Activated CD4-positive, alpha-beta T cell treated with anti-CD3 and anti-CD28 coated beads, Interleukin-2, amount 10 ng/mL, durations not matched to agents 7 days and 5 days (primary cell): ENCODE measurements at regions not wholly inside any gene's neighbourhood (a gene's known extent, or its start where the extent isn't known, plus 50 kb on each side); places are given as distances from the start of the nearest gene placed in this dataset.

Source experiments
- CTCF ChIA-PET: fragments of 350-600 bp; sonication (Branson Sonifier 250); formaldehyde crosslinking; loops from one replicate; lab custom pipeline; 2021; ENCODE audit warnings: antibody characterized with exemption; lab: Charles Lee
- POLR2A ChIA-PET: fragments of 350-600 bp; sonication (Branson Sonifier 250); formaldehyde crosslinking; loops from one replicate; lab custom pipeline; 2021; ENCODE audit warnings: antibody characterized with exemption; lab: Charles Lee
- DNase-seq: peaks from one replicate; pipeline ENCODE4 v3.0.0-alpha.2; 2020
- H3K27ac Mint-ChIP-seq: one replicate; pipeline ENCODE4 v1.8.0; 2021; ENCODE audit warnings: mild to moderate bottlenecking, moderate library complexity, mixed read lengths
- H3K27me3 Mint-ChIP-seq: one replicate; pipeline ENCODE4 v1.8.0; 2021; ENCODE audit warnings: mixed read lengths
- H3K36me3 Mint-ChIP-seq: one replicate; pipeline ENCODE4 v1.8.0; 2021; ENCODE audit warnings: low read depth, mixed read lengths
- H3K4me1 Mint-ChIP-seq: one replicate; pipeline ENCODE4 v1.8.0; 2021; ENCODE audit warnings: mixed read lengths
- H3K4me3 Mint-ChIP-seq: one replicate; pipeline ENCODE4 v1.8.0; 2021; ENCODE audit warnings: mild to moderate bottlenecking, moderate library complexity, mixed read lengths
- H3K9me3 Mint-ChIP-seq: one replicate; pipeline ENCODE4 v1.8.0; 2021; ENCODE audit warnings: mixed read lengths

DNA sequence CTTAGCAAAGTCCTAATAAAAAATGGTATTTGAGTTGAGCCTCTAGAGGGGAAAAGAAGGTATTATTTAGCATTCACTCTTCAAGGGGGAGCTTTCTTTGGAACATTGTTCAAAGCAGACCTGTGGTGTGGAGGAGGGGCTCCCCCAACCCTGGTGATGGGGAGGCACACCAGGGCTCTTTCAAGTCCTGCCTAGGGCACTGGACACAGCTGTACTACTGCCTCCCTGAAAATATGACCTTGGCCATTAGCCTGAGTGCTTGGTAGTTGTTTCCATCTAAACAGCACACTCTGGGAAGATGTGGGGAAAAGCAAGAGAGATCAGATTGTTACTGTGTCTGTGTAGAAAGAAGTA, 215.1 kb upstream of the CNR1 start:
- CTCF ChIA-PET, result no interaction called here
- POLR2A ChIA-PET, result no interaction called here
- DNase-seq, result no peak
- H3K4me1 Mint-ChIP-seq, result no peaks in the 10 kb centered on the region
- no peaks in the 10 kb centered on the region for H3K27me3 Mint-ChIP-seq
- no peak overlapping the region for H3K4me3 Mint-ChIP-seq
- H3K27ac Mint-ChIP-seq, result no peak overlapping the region
- H3K36me3 Mint-ChIP-seq, result no peaks in the 10 kb centered on the region
- no peaks in the 10 kb centered on the region for H3K9me3 Mint-ChIP-seq

DNA sequence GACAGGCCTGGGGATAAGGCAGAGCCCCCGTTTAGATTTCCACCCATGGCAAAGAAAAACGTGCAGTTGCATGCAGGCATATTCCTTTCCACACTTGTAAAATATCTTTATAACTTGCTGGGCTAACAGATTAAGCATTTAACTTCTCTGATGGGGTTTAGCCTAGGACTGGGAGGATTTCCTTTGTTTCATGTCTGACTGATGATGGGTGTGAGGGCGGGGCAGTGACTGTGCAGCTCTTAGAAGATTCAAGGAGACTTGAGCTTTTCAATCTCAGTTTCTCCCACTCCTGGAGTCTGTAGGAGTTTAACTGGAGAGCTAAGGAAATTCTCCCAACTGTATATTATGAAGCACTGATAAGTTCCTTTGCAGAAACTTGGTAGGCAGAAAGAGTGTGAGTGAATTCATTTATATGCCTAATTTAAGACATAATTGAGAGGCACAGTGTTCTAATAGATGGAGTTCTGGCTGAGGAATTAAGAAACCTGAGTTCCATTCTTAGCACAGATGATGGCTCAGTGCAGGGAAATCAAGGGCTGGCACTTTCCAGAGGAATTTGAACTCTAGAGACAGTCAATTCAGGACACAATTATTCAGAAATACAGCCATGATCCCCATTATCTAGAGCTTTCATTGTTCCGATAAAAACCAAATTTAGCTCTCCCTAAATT, 214.6 kb upstream of the CNR1 start:
- no peak for DNase-seq
- ChIA-PET POLR2A (no interaction called here), CTCF (no interaction called here)
- Mint-ChIP-seq H3K27me3 (no peaks in the 10 kb centered on the region), H3K27ac (no peak overlapping the region), H3K36me3 (no peaks in the 10 kb centered on the region), H3K4me1 (no peaks in the 10 kb centered on the region), H3K4me3 (no peak overlapping the region), H3K9me3 (no peaks in the 10 kb centered on the region)

GRCh38 chr6:88380083-88380482, 213.9 kb upstream of the CNR1 start:
- no peaks in the 10 kb centered on the region for H3K9me3 Mint-ChIP-seq
- H3K27ac Mint-ChIP-seq, result no peak overlapping the region
- no peak overlapping the region for H3K4me3 Mint-ChIP-seq
- no peaks in the 10 kb centered on the region for H3K27me3 Mint-ChIP-seq
- ChIA-PET CTCF (no interaction called here), POLR2A (no interaction called here)
- H3K4me1 Mint-ChIP-seq, result no peaks in the 10 kb centered on the region
- no peaks in the 10 kb centered on the region for H3K36me3 Mint-ChIP-seq
- DNase-seq, result no peak

DNA sequence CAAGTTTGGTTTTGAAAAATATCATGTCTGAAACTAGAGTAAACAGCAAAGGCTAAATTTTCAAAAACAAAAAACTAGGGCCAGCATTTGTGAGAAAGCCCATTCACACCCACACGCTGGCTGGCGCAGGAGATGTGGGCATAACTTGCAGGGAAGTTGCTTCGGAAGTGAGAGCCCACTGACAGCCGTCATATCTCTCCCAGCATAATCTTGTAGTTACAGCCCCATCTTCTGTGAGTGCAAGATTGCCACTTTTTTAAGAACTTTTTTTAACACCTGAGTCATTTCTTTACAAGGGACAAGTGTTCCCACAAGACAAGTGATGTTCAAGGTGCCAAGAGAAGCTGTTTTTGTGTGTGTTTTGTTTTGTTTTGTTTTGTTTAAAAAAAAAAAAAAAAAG, 212.5 kb upstream of the CNR1 start:
- Mint-ChIP-seq H3K27ac (no peak overlapping the region), H3K4me1 (no peaks in the 10 kb centered on the region), H3K4me3 (no peak overlapping the region), H3K27me3 (no peaks in the 10 kb centered on the region), H3K9me3 (no peaks in the 10 kb centered on the region), H3K36me3 (no peaks in the 10 kb centered on the region)
- ChIA-PET CTCF (no interaction called here), POLR2A (no interaction called here)
- no peak for DNase-seq

DNA sequence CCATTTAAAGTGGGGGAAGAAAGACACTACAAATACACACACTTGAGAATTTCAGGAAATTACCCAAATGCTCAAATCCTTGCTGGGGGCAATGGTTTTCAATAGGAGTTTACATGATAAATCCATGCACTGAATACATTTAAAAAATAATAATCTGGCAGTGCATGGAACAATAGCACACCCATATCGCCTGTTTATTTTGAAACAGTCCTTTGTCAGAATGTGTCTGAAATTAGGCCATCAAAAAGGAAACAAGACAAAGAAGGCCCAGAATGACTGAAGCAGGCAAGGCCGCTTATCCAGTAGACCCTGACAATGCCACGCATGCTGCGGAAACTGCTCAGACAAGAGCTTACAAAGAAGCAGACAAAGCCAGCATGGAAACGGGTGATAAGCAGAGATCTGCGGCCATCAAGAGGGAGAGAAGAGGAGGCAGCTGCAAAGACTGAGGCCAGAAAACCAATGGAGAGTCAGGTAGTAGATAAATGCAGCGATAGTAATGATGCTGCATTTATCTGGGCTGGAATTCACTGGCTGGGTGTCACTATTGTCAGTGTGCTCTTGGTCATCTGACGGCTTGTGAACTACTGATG, 211.9 kb upstream of the CNR1 start:
- ChIA-PET POLR2A (no interaction called here), CTCF (no interaction called here)
- H3K9me3 Mint-ChIP-seq, result no peaks in the 10 kb centered on the region
- DNase-seq, result no peak
- H3K36me3 Mint-ChIP-seq, result no peaks in the 10 kb centered on the region
- H3K27me3 Mint-ChIP-seq, result no peaks in the 10 kb centered on the region
- no peak overlapping the region for H3K4me3 Mint-ChIP-seq
- no peak overlapping the region for H3K27ac Mint-ChIP-seq
- H3K4me1 Mint-ChIP-seq, result no peaks in the 10 kb centered on the region

GRCh38 chr6:88376768-88377387, 210.7 kb upstream of the CNR1 start:
- H3K27ac Mint-ChIP-seq, result no peak overlapping the region
- POLR2A ChIA-PET, result no interaction called here
- H3K9me3 Mint-ChIP-seq, result no peaks in the 10 kb centered on the region
- CTCF ChIA-PET, result no interaction called here
- no peaks in the 10 kb centered on the region for H3K4me1 Mint-ChIP-seq
- no peak overlapping the region for H3K4me3 Mint-ChIP-seq
- no peaks in the 10 kb centered on the region for H3K36me3 Mint-ChIP-seq
- no peaks in the 10 kb centered on the region for H3K27me3 Mint-ChIP-seq
- DNase-seq, result no peak

DNA sequence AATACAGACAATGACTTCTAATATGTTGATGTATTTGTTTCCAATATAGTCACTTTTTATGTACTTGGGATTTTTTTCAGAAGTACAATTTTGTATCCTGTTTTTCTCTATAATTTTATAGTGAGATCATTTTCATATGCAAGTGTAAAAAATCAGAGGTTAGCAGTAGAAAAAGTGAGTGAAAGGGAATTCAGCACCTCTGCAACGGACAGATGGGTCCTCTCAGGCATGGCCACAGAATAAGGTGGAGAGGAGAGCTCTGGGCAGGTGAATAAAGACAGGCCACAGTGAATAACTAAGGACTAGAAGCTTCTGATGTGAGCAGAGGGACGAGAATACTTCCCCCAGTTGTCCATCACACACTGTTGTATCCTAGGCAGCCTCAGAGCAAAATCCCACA, 210.1 kb upstream of the CNR1 start:
- H3K27me3 Mint-ChIP-seq, result no peaks in the 10 kb centered on the region
- CTCF ChIA-PET, result no interaction called here
- POLR2A ChIA-PET, result no interaction called here
- H3K27ac Mint-ChIP-seq, result no peak overlapping the region
- no peak for DNase-seq
- no peaks in the 10 kb centered on the region for H3K36me3 Mint-ChIP-seq
- no peaks in the 10 kb centered on the region for H3K4me1 Mint-ChIP-seq
- H3K4me3 Mint-ChIP-seq, result no peak overlapping the region
- H3K9me3 Mint-ChIP-seq, result no peaks in the 10 kb centered on the region

- POLR2A ChIA-PET, result interaction anchor here (0.6 kb wide), 1 partner anchor 121 kb away, joined by 4 read pairs; no protein-coding TSS in a partner anchor
- Mint-ChIP-seq H3K9me3 (no peaks in the 10 kb centered on the region), H3K4me3 (no peak overlapping the region), H3K27ac (no peak overlapping the region), H3K27me3 (no peaks in the 10 kb centered on the region), H3K36me3 (no peaks in the 10 kb centered on the region), H3K4me1 (no peaks in the 10 kb centered on the region)
- CTCF ChIA-PET, result no interaction called here
- no peak for DNase-seq
Observed at GRCh38 chr6:88374553-88374952, 208.4 kb upstream of the CNR1 start.

GRCh38 chr6:88371480-88371879, 205.3 kb upstream of the CNR1 start:
- POLR2A ChIA-PET, result no interaction called here
- DNase-seq, result no peak
- Mint-ChIP-seq H3K27ac (no peak overlapping the region), H3K9me3 (no peaks in the 10 kb centered on the region), H3K4me3 (no peak overlapping the region), H3K4me1 (no peaks in the 10 kb centered on the region), H3K36me3 (no peaks in the 10 kb centered on the region), H3K27me3 (no peaks in the 10 kb centered on the region)
- CTCF ChIA-PET, result no interaction called here

GRCh38 chr6:88370127-88370710, 204.1 kb upstream of the CNR1 start:
- no peaks in the 10 kb centered on the region for H3K4me1 Mint-ChIP-seq
- ChIA-PET POLR2A (no interaction called here), CTCF (no interaction called here)
- no peaks in the 10 kb centered on the region for H3K27me3 Mint-ChIP-seq
- no peaks in the 10 kb centered on the region for H3K36me3 Mint-ChIP-seq
- no peak for DNase-seq
- H3K9me3 Mint-ChIP-seq, result no peaks in the 10 kb centered on the region
- no peak overlapping the region for H3K4me3 Mint-ChIP-seq
- H3K27ac Mint-ChIP-seq, result no peak overlapping the region

DNA sequence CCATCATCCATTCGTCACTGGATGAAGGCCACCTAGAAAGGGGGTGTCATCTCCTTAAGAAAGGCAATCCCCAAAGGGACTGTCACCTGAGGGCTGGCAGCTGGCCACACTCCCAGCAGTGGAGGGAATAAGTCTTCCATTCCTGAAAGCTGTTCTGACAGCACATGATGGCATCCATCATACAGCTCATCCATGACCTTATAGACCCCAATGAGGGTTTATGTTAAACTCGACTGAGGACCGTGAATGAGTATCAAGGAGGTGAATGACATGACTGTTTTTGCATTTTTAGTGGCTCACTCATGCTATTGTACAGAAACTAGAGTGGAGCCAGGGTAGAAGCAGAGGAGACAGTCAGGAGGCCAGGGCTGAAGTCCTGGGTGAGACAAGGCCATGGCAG, 203.1 kb upstream of the CNR1 start:
- POLR2A ChIA-PET, result no interaction called here
- no peaks in the 10 kb centered on the region for H3K4me1 Mint-ChIP-seq
- no peaks in the 10 kb centered on the region for H3K36me3 Mint-ChIP-seq
- no peak overlapping the region for H3K27ac Mint-ChIP-seq
- no peak overlapping the region for H3K4me3 Mint-ChIP-seq
- CTCF ChIA-PET, result no interaction called here
- DNase-seq, result no peak
- H3K27me3 Mint-ChIP-seq, result no peaks in the 10 kb centered on the region
- no peaks in the 10 kb centered on the region for H3K9me3 Mint-ChIP-seq

GRCh38 chr6:88368071-88368787, 202.1 kb upstream of the CNR1 start:
- CTCF ChIA-PET, result no interaction called here
- no peak overlapping the region for H3K27ac Mint-ChIP-seq
- POLR2A ChIA-PET, result no interaction called here
- no peak overlapping the region for H3K4me3 Mint-ChIP-seq
- no peaks in the 10 kb centered on the region for H3K9me3 Mint-ChIP-seq
- no peaks in the 10 kb centered on the region for H3K27me3 Mint-ChIP-seq
- no peaks in the 10 kb centered on the region for H3K36me3 Mint-ChIP-seq
- DNase-seq, result no peak
- no peaks in the 10 kb centered on the region for H3K4me1 Mint-ChIP-seq

DNA sequence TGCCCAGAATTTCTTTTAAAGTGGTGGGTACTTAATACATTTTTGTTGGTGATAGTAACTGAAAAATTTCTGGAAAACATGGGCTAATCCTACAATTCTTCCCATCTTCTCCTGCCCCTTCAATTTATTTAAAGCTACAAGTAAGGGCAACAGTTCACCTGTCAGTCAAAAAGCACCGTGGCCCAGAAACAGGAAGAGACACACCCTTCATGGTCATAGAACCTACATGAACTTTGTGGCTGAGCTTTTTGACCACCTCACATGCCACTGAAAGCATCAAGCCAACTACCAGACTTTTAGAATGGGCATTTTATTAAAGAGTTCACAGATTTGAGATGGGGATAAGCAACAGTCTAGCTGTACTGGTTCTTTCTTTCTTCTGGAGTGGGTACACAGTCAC, 201.1 kb upstream of the CNR1 start:
- H3K36me3 Mint-ChIP-seq, result no peaks in the 10 kb centered on the region
- H3K27me3 Mint-ChIP-seq, result no peaks in the 10 kb centered on the region
- ChIA-PET POLR2A (no interaction called here), CTCF (no interaction called here)
- no peaks in the 10 kb centered on the region for H3K9me3 Mint-ChIP-seq
- H3K4me1 Mint-ChIP-seq, result no peaks in the 10 kb centered on the region
- no peak overlapping the region for H3K27ac Mint-ChIP-seq
- no peak overlapping the region for H3K4me3 Mint-ChIP-seq
- DNase-seq, result no peak
